Erythroblast (primary cell): ENCODE measurements at regions not wholly inside any gene's neighbourhood (a gene's known extent, or its start where the extent isn't known, plus 50 kb on each side); places are given as distances from the start of the nearest gene placed in this dataset.

Experiments
- GATA1 ChIP-seq: IDR thresholded peaks from 2 replicates; pipeline ENCODE4 v1.6.1; 2011; ENCODE audit warnings: low read depth, mild to moderate bottlenecking, control low read depth, low read length, moderate library complexity
- POLR2A ChIP-seq: IDR thresholded peaks from 2 replicates; pipeline ENCODE4 v1.6.1; 2011; ENCODE audit warnings: mild to moderate bottlenecking, low read length

DNA sequence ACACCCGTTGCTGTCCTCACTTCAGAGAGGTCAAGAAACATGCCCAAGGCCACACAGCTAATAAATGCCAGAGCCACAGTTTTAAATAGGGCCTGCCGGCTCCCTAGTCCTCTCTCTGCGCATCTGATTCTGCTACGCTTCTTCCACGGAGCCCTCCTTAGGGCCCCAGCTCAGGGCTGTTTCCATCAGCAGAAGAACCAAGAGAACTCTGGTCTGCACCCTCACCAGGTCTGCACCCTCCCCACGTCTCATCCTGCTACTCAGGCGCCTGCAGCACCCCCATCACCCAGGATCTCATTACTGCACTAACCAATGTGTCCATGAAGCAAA, 79.5 kb upstream of the NKD1 start:
- no peak for TF ChIP-seq POLR2A
- TF ChIP-seq GATA1: no peak
